Skeletal muscle tissue (tissue), 3 donors: ENCODE measurements at regions not wholly inside any gene's neighbourhood (a gene's known extent, or its start where the extent isn't known, plus 50 kb on each side); places are given as distances from the start of the nearest gene placed in this dataset.
A peak's percentile ranks its signal among the peaks of the same experiment; 100 is the strongest.

Experiments
- H3K27ac ChIP-seq: one replicate; pipeline ENCODE4 v1.7.0; 2013; ENCODE audit warnings: mild to moderate bottlenecking, low read depth, low read length, inconsistent platforms
- H3K27me3 ChIP-seq, 3 donors: one replicate each; pipeline ENCODE4 v1.7.0; 2013; ENCODE audit warnings: low read length in 3 of 3; ENCODE audit not compliant: control insufficient read depth in 3 of 3, insufficient read depth in 3 of 3
- H3K36me3 ChIP-seq, 3 donors: one replicate each; pipeline ENCODE4 v1.7.0; 2013; ENCODE audit warnings: low read length in 3 of 3; ENCODE audit not compliant: control insufficient read depth in 3 of 3, insufficient read depth in 3 of 3
- H3K4me1 ChIP-seq, 3 donors: one replicate each; pipeline ENCODE4 v1.7.0; 2013; ENCODE audit warnings: low read length in 3 of 3, mild to moderate bottlenecking in 3 of 3; ENCODE audit not compliant: control insufficient read depth in 3 of 3, insufficient read depth in 3 of 3
- H3K4me3 ChIP-seq, 3 donors: one replicate each; pipeline ENCODE4 v1.7.0; 2013; ENCODE audit warnings: low read length in 3 of 3
- H3K9ac ChIP-seq, 3 donors: one replicate each; pipeline ENCODE4 v1.7.0; 2013; ENCODE audit warnings: low read length in 3 of 3, mild to moderate bottlenecking in 3 of 3, moderate library complexity in 2 of 3, low read depth in 1 of 3
- H3K9me3 ChIP-seq, 3 donors: one replicate each; pipeline ENCODE4 v1.7.0; 2013; ENCODE audit warnings: low read length in 3 of 3; ENCODE audit not compliant: control insufficient read depth in 3 of 3
- donor health status: Osteomylitis.

DNA sequence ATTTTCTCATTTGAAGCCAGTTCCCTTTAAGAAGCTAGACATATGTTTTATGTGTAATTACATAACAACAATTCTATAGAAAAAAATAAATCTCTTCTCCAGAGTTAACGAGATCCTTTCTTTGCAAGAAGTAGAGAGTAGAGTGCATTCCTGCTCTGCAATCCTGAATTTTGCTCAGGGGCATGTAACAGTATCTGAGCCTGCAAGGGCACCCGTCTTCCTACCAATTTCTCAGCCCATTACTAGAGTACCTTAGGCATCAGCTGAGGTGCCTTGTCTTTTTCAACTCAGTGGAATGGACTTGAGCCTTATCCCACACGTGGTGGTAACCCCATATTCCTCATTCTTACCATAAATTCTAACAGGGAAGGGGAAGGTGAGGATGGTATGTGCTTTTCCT lies 205.9 kb downstream of the IKZF2 start:
- Histone ChIP-seq H3K36me3 (no peaks in the 10 kb centered on the region), H3K9me3 (no peaks in the 10 kb centered on the region), H3K27me3 (no peaks in the 10 kb centered on the region), H3K4me1 (peaks cover 2 to 9% (median 3%) of the 10 kb centered on the region in 3 donors), H3K27ac (no peak overlapping the region), H3K9ac (no peak overlapping the region), H3K4me3 (no peak overlapping the region)

DNA sequence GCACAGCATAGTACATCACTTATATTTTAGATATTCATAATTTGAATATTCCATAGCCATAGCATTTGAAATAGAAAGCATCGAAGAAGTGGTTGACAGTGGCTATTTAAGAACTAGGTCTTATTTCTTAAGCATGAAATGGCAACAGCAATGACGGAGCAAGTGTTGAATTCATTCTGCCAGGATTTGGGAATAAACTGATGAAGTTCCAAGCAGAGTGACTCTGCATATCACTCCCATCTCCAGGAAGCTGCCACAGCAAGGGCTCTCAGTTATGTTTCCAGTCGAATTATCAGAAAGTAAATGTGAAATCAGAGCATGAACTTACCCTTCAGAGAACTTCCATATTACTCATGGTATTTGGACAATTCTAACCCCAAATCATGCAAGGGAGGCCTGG lies 208.1 kb downstream of the IKZF2 start:
- Histone ChIP-seq H3K27me3 (no peaks in the 10 kb centered on the region), H3K27ac (peak overlapping the region; percentile 10), H3K9ac (no peak overlapping the region), H3K4me1 (peaks cover 5 to 9% (median 6%) of the 10 kb centered on the region in 3 donors), H3K9me3 (no peaks in the 10 kb centered on the region), H3K4me3 (no peak overlapping the region), H3K36me3 (no peaks in the 10 kb centered on the region)

DNA sequence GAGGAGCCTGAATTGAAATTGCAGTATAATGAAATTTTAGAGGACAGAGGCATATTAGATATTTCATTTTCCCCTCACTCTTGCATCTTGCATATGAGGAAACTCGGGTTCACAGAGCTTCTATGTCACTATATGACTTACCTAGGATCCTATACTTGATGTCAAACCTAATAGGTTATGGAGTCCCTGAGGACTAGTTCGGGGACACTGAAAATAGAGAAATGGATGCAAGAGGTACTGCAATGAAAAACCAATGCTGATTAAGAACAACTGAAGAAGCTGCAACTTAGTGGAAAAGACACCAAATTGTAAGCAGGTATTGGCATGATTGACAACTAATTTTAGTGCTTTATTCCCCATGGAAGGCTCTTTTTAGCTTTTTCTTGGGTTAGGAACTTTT lies 210.1 kb downstream of the IKZF2 start:
- Histone ChIP-seq H3K27me3 (no peaks in the 10 kb centered on the region), H3K4me1 (peaks cover 5 to 9% (median 6%) of the 10 kb centered on the region in 3 donors), H3K36me3 (no peaks in the 10 kb centered on the region), H3K9ac (no peak overlapping the region), H3K9me3 (no peaks in the 10 kb centered on the region), H3K27ac (no peak overlapping the region), H3K4me3 (no peak overlapping the region)

DNA sequence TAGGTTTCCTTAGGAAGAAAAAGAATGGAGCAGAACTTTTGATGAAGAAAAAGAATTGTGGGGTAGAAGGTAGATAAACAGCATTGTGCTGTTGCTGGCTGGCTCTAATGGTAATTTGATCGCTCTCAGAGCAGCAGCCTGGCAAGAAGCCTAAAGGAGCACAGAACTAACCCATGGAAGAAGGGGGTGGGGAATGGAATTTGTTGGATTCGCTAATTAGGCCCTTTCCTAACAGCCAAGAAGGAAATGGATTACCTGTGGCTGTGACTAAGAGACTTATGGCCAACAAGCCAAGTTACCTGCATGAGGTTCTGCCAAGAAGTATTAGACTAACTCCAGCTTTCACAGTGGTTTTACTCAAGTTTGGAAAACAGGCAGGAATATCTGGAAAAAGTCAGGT lies 210.6 kb downstream of the IKZF2 start:
- H3K4me3 ChIP-seq: peak overlapping the region in 1 of 3 donors; percentile 1
- no peaks in the 10 kb centered on the region for H3K36me3 ChIP-seq
- no peaks in the 10 kb centered on the region for H3K27me3 ChIP-seq
- no peaks in the 10 kb centered on the region for H3K9me3 ChIP-seq
- no peak overlapping the region for H3K9ac ChIP-seq
- peaks cover 5 to 9% (median 6%) of the 10 kb centered on the region in 3 donors for H3K4me1 ChIP-seq
- no peak overlapping the region for H3K27ac ChIP-seq

DNA sequence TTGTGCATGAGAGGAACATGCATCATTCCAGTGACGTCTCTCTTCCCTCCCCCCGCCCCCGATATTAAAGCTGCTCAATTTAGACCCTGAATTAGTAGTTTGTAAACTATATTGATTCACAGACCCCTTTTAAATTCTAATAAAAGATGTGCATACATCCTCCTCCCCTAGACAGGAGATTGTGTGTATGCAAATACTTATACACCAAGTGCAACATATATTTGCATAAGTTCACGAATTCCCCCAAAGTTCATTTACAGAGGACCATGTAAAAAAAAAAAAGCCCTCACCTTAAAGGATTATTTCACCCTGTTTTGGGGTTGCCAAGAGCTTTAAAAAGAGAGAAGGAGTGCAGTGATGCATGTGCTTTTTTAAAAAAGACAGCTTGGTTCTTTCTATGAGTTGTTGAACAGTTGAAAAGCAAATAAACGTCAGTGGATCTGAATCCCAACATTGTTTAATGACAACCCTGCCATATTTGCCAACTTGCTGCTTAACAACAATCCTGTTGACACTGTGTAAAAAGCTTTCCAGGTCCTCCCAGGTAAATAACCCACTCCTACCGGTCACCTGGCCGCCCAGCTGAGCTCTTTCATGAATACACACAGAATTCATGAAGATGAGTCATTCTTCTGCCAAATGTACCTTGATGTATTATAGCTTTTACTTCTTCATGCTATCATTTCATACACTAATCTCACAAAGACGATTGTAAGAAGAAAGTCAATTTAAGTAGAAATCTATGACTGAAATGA lies 211.5 kb downstream of the IKZF2 start:
- Histone ChIP-seq H3K4me3 (no peak overlapping the region), H3K27ac (no peak overlapping the region), H3K9me3 (no peaks in the 10 kb centered on the region), H3K9ac (no peak overlapping the region), H3K36me3 (no peaks in the 10 kb centered on the region), H3K27me3 (no peaks in the 10 kb centered on the region), H3K4me1 (peaks cover 6 to 9% (median 7%) of the 10 kb centered on the region in 3 donors)

DNA sequence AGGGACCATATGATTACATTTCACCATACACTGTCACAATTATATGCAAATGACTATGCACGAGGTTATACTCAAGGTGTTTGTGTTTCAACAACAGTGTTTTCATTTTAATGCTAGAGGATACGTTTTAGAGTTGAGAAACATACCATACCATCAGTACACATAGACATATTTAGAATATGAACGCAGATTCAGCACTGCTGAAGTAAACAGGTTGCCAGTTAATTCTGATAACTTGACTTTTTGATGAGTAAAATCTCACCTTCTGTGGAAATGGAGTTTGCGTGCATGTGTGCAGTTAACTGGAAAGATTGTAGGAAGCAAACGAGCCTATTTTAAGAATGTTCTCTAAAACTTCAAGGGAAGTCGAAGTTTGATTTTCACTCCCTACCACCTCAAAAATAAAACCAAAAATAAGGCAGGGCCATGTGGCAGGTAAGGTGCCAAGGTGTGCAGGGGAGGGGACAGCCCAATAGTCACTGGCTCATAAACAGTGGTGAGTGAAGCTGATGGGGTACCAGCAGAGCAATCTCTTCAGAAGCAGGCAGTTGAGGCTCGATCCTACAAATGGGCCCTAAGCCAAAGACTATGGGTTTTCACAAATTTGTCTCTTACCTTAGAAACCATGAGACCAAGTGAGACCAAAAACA lies 213.1 kb downstream of the IKZF2 start:
- H3K9ac ChIP-seq: no peak overlapping the region
- H3K4me1 ChIP-seq: peaks cover 5 to 6% (median 6%) of the 10 kb centered on the region in 3 donors
- H3K4me3 ChIP-seq: no peak overlapping the region
- H3K36me3 ChIP-seq: no peaks in the 10 kb centered on the region
- H3K27me3 ChIP-seq: no peaks in the 10 kb centered on the region
- no peak overlapping the region for H3K27ac ChIP-seq
- H3K9me3 ChIP-seq: no peaks in the 10 kb centered on the region

DNA sequence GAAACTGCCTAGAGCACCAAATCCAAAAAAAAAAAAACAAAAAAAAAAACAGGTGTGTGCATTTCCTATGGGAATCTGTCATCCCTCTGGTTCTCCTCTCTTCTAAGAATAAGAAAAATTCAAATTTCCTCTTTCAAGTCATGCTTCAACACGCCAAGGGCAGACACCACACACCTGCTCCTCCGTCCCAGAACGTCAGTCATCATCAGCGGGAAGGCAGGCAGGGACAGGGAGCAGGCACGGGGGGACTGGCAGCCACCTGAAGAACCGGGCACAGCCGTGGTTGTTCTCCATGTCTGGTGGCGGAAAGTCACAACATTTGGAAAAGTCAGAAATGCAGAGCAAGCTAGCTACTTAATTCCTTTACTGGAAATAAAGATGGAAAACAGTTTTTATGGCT lies 214.8 kb downstream of the IKZF2 start:
- Histone ChIP-seq H3K9ac (no peak overlapping the region), H3K4me1 (peaks cover 4 to 6% (median 5%) of the 10 kb centered on the region in 3 donors), H3K27me3 (no peaks in the 10 kb centered on the region), H3K36me3 (no peaks in the 10 kb centered on the region), H3K9me3 (no peaks in the 10 kb centered on the region), H3K4me3 (peak overlapping the region in 1 of 3 donors; percentile 38), H3K27ac (no peak overlapping the region)

DNA sequence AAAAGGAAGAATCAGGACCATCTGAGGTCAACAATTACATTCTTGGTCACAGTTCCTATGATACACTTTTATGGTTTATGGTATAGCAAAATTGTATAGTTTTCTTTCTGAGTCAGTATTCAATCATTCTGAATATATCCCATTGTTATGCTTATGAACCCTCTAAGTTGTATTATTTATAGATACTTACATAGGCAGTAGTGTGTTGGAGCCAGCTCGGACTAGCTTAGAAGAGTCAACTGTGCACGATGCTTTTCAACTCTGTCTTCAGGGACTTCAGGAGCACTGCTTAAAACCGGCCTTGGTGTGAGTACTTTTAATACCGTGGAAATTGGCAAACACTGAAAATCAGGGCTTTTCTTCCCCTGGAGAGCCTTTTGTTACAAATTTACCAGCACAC lies 215.7 kb downstream of the IKZF2 start:
- H3K4me3 ChIP-seq: no peak overlapping the region
- no peak overlapping the region for H3K27ac ChIP-seq
- H3K4me1 ChIP-seq: peaks cover 0 to 5% (median 4%) of the 10 kb centered on the region in 3 donors
- no peaks in the 10 kb centered on the region for H3K36me3 ChIP-seq
- no peaks in the 10 kb centered on the region for H3K9me3 ChIP-seq
- H3K27me3 ChIP-seq: no peaks in the 10 kb centered on the region
- H3K9ac ChIP-seq: no peak overlapping the region

DNA sequence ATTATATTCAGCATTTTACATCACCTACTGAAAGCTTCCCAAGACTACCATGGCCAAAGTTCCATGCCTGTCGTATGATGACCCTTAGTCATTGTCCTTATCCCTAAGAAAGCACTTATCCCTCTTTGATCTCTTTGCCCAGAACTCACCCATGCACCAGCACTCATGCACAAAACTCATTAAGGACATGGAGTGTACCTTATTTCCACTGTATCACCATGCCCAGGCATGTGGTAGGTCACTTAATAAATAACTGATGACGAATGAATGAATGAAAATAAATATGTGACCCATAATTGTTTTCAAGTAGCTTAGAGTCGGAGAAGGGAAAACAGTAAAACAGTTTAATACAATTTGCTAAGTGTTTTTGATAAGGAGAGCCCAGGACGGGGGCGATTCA lies 220.1 kb downstream of the IKZF2 start:
- Histone ChIP-seq H3K36me3 (no peaks in the 10 kb centered on the region), H3K9ac (no peak overlapping the region), H3K27me3 (no peaks in the 10 kb centered on the region), H3K9me3 (no peaks in the 10 kb centered on the region), H3K4me3 (no peak overlapping the region), H3K27ac (no peak overlapping the region), H3K4me1 (peaks cover 0 to 3% (median 0%) of the 10 kb centered on the region in 3 donors)

DNA sequence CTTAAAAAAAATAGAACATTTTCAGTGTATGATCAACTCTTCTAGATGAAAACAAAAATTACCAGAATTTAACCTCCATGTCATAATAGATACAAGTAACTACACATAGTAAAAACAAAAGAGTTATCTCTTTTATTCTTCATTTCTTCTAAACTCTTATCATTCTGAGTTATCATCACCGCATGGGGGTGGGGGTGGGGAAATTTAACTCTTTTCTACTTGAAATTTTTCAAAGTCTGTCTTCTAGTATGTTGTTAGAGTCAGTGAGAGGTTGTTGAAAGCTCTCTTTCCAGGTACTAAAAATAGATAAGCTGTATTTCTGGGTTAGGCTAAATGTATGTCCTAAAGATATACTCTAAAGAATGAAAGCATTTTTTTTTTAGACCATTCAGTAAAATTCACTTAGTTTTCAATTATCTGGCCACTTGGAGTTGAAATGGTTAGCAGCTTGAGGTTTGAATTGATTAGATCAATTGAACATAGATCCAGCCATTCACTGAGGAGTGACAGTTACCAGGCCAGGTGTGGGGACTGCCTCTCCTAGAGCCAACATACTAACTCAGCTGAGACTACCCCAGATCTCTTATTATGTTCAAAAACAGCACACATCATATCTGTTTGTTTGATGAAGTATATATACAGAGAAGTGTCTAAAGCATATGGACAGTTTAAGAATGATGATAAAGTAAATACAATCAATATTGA lies 220.7 kb downstream of the IKZF2 start:
- Histone ChIP-seq H3K36me3 (no peaks in the 10 kb centered on the region), H3K4me1 (peaks cover 0 to 3% (median 0%) of the 10 kb centered on the region in 3 donors), H3K27me3 (no peaks in the 10 kb centered on the region), H3K9ac (no peak overlapping the region), H3K27ac (no peak overlapping the region), H3K4me3 (no peak overlapping the region), H3K9me3 (no peaks in the 10 kb centered on the region)
